Stimulated activated CD4-positive, alpha-beta T cell treated with anti-CD3 and anti-CD28 coated beads, Interleukin-1b, Interleukin-23, amount 100 ng/mL, for 4 hours (primary cell): ENCODE measurements at regions not wholly inside any gene's neighbourhood (a gene's known extent, or its start where the extent isn't known, plus 50 kb on each side); places are given as distances from the start of the nearest gene placed in this dataset.

ENCODE experiments used
- DNase-seq, 2 donors: peaks; one replicate each; pipeline ENCODE4 v3.0.0-alpha.2; 2020; ENCODE audit warnings: low read depth in 2 of 2

DNA sequence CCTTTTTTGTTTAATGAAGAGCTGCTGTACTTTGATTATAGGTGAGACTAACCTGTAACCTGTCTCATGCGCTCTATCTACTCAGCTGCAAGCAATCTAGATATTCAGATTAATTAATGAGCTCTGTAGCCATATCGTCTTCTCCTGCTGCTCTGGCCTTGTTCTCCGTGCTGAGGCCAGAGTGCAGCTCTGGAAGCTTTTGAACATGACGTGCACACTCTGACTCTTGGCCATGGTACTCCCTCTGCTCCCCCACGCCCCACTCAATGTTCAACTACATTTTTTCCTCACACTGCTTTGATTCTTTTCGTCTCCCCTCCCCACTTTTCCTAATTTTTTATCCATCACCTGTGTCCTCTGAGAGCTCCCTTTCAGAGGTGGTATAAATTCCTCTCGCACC lies 751.8 kb downstream of the FGF9 start:
- DNase-seq: no peak

DNA sequence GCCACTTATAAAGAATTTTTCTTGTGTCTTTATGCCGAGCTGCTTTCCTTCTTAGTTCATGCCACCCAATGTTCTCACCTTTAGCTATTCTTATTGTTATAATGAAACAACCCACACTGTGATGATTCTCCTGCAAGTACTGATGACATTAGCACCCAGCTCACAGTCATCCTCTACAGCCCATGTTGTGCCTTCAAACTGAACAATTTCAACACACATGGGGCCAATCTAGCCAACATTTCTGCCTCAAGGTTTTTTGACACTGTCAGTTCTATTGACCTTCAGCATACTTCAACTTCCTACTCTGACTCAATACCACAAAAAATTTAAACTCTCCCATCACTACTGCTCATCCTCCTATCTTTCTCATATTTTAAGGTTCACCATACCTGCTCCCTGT lies 752.4 kb downstream of the FGF9 start:
- no peak for DNase-seq

DNA sequence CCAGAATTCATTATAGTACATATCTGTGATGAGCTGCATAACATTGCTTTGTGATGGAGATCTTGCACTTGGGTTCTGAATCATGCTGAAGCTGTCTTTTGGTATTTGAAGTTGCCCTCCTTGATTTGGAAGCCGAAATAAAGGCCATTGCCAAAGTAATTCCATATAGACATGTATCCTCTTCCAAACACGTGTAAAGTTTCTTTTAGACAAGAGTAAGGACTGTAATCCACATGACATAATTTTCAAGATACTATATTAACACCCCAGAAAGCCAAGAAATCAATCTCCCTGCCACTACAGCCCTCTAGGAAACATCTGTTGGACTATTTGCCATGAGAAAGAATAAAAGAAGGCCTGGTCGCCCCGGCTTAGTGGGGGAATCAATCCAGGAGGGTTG lies 754.2 kb downstream of the FGF9 start:
- DNase-seq: no peak

DNA sequence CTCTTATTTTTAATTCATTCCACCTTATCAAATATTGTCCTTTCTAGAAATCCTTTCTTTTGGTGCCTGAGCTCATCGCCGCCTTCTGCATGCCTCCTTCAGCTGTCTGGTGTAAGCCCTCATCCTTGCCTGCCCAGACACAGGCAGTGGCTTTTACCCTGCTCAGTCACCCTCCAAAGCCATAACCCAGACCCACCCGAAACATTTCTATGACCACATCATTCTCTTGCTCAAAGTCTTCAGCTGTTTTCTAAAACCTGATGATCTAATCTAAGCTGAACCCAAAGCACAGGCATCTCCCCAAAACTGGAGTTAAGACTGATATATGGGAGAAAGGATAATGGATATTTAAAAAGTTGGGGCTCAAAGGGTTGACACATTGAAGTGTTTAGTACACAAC lies 753.7 kb upstream of the SGCG start:
- DNase-seq: no peak

DNA sequence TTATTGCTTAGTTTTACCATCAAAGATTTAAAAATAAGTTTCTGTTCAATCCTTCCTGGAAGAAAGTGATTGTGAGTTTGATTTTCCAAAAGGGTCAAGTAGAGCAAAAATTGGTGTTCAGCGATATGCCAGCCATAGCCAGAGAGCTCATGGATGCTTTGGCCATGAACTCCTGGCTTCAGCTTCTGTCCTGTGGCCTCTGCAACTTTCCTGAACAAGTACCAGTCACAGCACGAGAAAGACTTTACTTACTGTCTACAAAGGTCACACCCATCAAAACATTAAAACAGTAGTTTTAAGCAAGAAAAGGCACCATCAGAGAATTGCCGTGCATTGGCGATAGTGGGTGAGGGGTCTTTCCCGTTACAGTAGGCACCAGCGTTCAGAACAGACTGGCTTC lies 753.0 kb upstream of the SGCG start:
- DNase-seq: no peak

DNA sequence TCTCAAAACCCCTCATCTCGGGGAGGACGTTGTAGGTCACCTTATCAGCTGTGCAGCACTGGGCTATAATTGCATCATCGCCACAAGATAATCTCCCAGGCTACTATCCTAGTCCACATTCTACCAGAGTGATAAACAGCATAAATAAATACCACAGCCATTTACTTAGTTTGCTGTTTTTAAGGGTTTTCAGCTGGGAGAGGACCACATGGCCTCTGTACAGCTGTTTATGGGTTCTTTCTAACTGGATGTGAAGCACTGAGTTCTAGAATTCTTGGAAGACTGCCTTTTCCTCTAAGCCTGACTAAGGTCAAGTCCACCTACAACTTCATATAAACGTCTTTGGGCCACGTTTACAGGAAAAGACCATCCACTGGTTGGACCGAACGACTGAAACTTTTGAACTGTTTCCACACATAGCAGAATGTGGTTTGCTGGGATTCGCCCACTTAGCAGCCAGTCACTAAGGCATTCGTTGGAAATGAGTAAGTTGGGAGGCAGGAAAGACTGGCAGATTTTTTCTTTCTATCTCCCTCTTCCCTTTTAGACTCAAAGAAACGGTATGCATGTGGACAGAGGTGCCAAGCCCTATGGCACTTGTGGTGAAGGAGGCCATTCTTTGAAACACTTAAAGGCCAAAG lies 752.5 kb upstream of the SGCG start:
- no peak for DNase-seq

DNA sequence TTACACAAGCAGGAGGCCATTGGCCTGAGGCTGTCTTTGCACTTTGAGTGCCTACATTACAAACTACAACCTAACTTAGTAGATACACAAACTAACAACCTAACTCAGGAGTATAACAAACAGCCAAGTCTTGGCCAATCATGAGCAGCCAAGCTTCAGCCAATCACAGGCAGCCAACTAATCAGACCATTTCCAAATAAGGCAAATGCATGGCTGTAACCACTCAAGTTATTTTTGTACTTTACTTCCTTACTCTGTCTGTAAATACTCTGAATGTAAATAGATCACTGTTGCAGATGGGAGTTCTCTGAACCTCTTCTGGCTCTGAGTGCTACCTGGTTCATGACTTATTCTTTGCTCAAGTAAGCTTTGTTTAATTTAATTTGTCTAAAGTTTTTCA lies 748.1 kb upstream of the SGCG start:
- no peak for DNase-seq

DNA sequence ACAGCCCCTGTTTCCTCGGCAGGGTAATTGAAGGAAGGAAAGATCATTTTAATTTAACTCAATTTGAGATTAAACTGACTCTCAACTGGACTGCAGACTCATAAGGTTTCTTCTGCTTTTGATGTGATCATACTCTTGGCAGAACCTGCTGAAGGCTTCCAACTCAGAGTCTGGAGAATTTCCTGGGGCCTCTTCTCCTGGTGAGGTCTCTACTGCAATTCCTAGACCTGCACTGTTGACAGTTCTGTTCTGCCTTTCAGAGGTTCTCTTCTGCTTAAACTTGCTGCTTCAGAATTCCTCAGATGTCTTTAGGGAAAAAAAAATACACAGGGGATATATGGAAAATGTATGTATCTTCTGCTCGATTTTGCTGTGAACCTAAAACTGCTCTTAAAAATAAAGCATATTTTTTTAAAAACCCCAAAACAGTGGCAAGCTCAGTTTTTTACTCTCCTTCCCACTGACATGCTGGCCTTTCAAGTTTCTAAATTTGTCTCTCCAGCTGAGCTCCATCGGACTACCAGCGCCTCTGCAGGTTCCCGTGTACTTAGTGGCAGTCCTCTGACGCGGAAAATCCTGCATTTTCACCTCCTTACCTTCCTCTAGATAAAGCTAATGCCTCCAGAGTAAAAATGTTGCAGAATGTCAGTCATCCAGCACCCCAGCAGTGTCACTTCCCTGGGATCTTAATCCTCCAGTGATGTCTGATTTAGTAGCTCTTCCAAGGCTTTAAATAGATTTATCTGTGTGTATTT lies 733.5 kb upstream of the SGCG start:
- DNase-seq: no peak

DNA sequence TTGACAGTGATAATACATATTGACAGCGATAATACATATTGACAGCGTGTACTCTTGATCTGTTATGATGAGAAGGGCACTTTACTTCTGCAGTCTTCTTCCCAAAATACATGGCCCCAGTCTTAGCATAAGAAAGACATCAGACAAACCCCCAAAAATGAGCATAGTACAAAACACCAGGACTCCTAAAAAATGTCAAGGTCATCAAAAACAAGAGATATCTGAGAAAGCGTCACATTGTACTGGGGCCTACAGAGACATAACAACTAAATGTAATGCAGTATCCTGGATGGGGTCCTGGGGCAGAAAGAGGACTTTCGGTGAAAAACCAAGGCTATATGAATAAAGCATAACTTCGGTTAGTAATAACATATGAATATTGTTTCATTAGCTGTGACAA lies 731.5 kb upstream of the SGCG start:
- DNase-seq: no peak

DNA sequence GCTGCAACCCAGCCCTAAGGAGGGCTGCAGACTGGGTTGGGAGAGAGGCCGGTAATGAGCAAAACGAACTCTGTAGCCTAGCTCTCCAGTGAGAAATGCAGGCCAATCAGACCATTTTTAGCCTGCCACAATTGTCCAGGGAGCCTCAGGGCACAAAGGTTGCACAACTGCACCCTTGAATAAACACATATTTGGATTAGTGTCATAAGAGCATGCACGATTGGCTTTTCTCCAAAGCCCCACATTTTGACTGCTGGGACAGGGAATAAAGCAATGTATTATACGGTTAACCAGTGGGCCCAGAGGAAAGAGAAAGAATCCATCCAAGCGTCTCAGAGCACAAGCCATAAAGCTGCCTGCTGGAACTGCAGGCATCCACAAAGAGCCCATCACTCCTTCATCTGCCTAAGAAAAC lies 729.4 kb upstream of the SGCG start:
- DNase-seq: no peak

DNA sequence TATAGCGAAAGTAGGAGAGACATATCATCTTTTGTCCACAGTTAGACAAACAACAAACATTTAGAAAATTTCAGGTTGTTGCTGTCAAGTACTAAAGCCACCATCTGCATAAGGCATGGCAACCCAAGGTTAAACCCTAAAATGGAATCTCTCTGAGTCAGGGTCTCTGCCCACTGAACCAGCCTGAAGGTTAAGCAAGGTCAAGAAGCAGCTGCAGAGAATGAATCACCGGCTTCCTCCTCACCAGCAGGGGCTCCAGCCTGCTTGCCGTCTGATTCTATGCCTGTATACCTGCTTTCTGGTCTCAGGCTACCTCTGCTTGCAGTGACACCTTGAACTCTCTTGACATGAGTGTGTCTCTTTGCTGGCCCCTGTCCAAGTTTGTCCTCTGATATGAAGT lies 726.2 kb upstream of the SGCG start:
- DNase-seq: no peak

DNA sequence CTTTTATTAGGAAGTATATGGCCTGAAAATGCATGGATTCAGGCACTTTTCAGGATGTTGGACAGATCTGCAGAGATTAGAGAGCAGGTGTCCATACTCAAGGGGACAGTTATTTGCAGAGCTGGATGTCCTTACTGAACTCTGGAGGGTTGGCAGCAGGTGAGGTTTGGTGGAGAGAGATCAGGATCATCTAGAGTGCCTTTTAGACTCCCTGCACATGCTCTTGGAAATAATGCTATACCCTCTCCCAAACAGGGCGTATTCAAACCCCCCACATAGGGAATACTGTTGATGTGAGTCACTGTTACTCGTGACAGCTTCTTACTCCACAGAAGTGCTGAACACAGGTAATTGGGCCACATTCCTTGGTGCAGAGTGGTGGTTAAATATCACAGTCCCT lies 725.7 kb upstream of the SGCG start:
- no peak for DNase-seq

DNA sequence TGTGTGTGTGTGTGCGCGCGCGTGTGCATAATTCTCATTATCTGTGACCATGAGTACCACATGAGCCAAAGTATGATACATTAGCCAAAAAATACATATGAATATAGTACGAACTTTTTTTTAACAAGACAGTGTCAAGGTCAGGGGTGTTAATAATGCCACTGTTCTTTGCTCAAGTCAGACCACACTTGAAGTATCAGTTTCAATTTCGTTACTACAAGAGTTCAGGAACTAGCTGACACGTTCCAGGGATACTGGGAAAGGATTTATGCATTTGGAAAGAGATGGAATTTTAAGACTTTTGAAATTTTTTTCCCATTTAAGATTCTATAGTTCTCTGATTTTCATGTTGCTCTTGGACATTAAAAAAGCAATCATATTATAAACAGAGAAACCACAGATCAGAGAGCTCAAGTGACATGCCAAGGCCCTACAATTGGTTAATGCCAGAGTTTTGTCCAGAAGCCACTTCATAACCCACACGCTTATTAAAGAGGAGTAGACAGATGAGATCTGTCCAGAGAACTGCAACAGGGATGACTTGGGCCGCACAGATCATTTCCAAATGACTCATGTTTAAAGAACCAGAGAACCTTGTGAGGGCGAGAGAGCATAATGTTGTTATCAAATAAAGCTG lies 718.8 kb upstream of the SGCG start:
- no peak for DNase-seq

DNA sequence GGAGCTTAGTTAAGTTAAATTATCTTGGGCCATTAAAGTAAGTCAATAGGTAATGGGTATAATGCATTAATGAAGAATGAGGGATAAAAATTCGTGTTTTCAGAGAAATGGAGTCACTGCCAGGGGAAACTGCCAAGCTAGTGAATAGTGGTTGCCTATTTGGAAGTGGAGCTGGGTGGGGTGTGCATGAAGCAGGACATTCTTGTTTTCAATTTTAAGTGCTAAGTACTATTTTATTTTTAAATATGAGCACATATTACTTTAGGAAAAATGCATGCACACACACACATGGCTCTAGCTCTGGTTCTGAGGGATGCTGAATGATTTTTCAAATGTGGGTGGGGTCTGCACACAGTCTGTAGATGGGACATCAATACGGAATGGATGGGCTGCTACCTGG lies 717.7 kb upstream of the SGCG start:
- DNase-seq: no peak

DNA sequence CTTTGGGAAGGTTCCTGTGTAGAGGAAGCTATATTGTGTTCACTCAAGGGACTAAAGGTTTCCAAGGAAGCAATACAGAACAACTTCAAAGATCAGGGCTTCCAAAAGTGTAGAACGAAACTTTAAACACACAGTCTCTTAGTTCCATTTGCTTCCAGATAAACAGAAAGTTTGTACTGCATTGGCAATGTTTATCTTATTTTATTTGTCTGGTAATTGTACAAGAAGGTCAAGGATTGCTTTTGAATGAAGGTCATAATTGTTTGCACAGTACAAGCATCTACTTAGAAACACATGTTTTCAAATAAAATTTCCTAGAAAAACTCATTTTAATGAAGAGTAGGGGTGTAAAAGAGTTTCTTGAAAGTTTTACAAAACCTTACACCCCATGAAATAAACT lies 712.7 kb upstream of the SGCG start:
- no peak for DNase-seq

DNA sequence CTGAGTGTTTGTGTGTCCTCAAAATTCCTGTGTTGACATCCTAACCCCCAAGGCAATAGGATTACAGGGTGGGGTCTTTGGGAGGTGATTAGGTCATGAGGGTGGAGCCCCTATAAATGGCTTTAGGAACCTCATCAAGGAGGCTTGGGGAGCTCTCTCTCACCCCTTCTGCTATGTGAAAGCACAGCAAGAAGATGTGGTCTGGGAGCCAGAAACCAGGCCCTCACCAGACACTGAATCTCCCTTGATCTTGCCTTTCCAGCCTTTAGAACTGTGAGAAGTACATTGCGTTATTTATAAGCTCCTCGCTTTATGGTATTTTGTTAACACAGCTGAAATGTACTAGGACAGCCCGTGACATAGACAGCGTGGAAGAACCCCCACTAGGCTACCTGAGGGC lies 712.0 kb upstream of the SGCG start:
- DNase-seq: no peak

DNA sequence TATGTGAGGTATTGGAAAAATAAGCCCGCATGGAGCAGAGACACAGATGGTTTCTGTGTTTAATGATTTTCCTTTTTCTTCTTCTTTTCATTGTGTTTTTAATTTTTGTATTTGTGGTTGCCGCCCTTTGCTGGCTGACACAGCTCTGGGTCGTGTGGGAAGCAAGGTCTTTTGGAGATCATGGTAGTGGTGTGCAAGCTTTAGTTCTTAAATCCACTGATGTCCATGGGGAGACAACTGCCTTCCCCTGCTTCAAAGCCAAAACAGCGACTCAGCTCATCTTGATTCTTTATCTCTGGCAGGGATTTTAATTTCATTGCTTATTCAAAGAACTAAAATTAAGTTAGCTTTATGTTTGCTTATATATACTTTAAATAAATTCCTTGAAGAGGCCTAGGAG lies 711.3 kb upstream of the SGCG start:
- no peak for DNase-seq

DNA sequence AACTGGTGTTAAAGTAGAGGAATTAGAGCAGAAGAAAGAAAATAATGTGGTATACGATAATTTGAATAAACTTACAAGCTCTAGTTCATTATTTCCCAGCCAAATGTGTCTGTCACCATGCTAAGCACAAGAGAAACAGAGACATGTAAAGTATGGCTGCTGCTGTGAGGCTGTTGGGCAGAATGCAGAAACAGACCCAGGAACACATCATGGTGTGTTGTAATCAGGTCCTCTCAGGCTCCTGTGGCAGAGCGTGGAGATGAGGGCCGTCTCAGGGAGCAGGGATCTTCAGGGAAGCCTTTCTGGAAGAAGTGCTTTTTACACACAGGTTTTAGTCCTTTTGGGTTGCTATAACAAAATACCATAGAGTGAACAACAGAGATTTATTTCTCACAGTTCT lies 710.7 kb upstream of the SGCG start:
- DNase-seq: no peak

DNA sequence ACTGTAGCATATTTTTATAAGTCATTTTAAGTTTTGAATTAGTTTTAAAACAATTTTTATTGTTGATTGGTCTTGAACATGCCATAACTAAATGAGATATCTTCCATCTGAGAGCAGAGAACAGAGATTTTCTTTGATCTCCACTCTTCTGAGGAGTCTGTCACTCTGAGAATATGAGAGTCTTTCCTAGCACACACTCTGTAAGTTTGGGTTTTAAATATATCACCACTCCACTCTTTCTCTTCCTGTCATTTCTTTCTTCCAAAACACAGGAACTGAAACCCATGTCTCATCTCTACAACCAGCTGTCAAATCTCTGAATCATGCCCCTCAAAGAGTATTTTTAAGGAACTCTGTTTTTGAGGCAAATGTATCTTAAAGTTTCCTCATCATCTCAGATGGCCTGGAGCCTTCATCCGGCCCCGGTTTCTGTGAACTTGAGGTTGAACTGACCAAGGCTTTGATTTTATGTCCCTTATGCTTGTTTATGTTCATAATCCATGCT lies 698.2 kb upstream of the SGCG start:
- DNase-seq: no peak

DNA sequence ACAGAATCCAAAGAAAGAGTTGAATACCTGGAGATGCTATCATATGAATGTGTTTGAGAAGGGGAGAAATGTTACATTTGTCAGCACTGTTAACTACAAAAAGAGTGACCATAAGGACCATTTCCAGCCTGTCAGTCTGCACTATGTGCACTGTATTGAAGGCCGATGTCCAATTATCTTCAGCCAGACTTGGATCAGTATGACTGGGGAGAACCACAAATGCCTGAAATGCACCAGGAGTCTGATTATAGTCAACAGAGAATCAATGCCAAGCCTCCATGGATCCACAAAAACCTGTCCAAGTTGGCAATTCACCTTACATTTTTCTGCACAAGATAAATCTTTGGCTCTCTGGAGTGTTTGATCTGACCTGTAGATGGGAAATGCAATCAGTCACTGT lies 697.5 kb upstream of the SGCG start:
- DNase-seq: no peak

DNA sequence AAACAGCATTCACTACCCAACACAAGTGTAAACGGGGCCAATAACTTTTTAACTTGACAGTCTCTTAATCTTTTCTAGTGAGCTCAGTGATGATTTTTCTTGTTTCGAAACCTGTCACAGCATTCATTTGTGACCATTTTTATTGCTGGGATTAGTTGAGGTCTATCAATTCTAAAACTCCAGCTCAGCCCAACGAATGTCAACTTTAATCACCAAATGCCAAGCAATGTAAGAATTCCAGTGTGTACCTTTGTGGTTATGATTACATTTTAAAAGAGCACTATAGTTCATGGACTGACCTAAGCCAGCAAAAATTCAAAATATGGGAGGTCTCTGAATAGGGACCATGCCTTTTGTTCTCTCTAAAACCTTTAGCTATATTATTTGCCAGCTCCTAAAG lies 694.3 kb upstream of the SGCG start:
- DNase-seq: no peak

DNA sequence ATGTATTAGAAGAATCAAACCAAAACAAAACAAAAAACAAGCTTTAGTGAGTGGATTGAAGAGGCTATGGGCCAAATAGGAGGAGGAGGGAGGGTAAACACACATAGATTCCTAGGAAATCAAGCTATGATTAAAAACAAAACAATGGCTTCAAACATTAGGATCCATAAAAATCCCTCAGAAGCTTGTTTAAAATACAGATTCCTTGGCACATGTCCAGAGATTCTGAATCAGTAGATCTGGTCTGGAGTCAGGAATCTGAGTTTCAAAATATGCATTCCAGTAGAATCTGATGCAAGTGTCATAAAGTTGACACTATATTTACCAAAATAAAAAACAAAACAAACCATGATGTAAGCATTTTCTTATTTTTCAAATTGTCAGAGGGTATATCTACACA lies 692.8 kb upstream of the SGCG start:
- no peak for DNase-seq

DNA sequence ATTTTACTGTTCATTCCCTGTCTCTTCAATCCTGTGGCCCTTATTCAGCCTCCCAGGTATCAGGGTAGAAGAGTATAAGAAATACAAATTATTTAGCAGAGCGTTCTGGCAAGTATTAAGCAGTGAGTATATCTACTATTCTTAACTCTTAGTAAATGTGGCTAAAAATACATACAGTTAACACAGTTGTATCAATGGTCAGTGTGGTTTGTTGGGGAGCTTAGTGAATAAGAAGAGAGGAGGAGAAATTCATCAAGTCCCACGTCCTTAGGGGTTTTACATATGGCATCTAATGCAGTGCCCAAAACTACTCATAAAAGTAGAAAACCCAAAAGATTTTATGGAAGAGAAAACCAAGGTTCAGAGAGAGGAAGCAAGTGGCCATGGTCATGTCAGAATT lies 691.0 kb upstream of the SGCG start:
- no peak for DNase-seq
